Thyroid gland (tissue), 4 donors: ENCODE measurements at regions not wholly inside any gene's neighbourhood (a gene's known extent, or its start where the extent isn't known, plus 50 kb on each side); places are given as distances from the start of the nearest gene placed in this dataset.

Experiments used
- CTCF ChIP-seq, 6 experiments: fragments of 200-600 bp in 3 of 6; fragments of 450-650 bp in 3 of 6; sonication (generic) in 3 of 6; IDR thresholded peaks; one replicate each; pipeline ENCODE4 v1.5.1; 2016 to 2019; ENCODE audit warnings: antibody characterized with exemption in 6 of 6, mild to moderate bottlenecking in 2 of 6, inconsistent platforms in 1 of 6, moderate library complexity in 1 of 6
- POLR2A ChIP-seq, 2 donors: fragments of 450-650 bp; IDR thresholded peaks; one replicate each; pipeline ENCODE4 v1.6.1; 2017; ENCODE audit warnings: antibody characterized with exemption in 2 of 2, mild to moderate bottlenecking in 2 of 2, moderate library complexity in 1 of 2

- no peak for TF ChIP-seq CTCF (IDR thresholded peaks at IDR 0.05)
- TF ChIP-seq POLR2A (IDR thresholded peaks at IDR 0.05), result no peak
These were observed 134.7 kb upstream of the ETV3 start for GRCh38 chr1:157272729-157273524.
